ENCODE measurements at regions not wholly inside any gene's neighbourhood (a gene's known extent, or its start where the extent isn't known, plus 50 kb on each side); places are given as distances from the start of the nearest gene placed in this dataset.

GRCh38 chr3:81173514-81173913 lies 587.9 kb downstream of the GBE1 start:
- TF ChIP-seq TAF1 (IDR thresholded peaks at IDR 0.05; ENCODE audit: borderline replicate concordance, low read depth, low read length) (no peak), POLR2A (IDR thresholded peaks at IDR 0.05; ENCODE audit: low read depth, low read length) (no peak)
